IMR-90 (cell line): ENCODE measurements at regions not wholly inside any gene's neighbourhood (a gene's known extent, or its start where the extent isn't known, plus 50 kb on each side); places are given as distances from the start of the nearest gene placed in this dataset.
"Not testable (repeated sequence)": the region's sequence is repeated elsewhere in the genome, so short reads cannot be mapped to it uniquely, and the experiment has no call there.

Experiments
- FOS ChIP-seq: fragments of 150-350 bp; IDR thresholded peaks from 2 replicates; pipeline ENCODE4 v1.6.1; 2016; ENCODE audit warnings: low read depth, low read length
- MAFK ChIP-seq: IDR thresholded peaks from 2 replicates; pipeline ENCODE4 v1.6.1; 2012; ENCODE audit warnings: low read depth, low read length, improper control_type of control experiment
- POLR2A ChIP-seq: IDR thresholded peaks from 2 replicates; pipeline ENCODE4 v1.6.1; 2012; ENCODE audit warnings: mild to moderate bottlenecking, low read depth, low read length
- SMC3 ChIP-seq: fragments of 150-350 bp; IDR thresholded peaks from 2 replicates; pipeline ENCODE4 v1.6.1; 2016; ENCODE audit warnings: low read depth, mild to moderate bottlenecking, antibody characterized with exemption, low read length, moderate library complexity
- TF ChIP-seq, protein P1 (sequence below): conservative IDR thresholded peaks from 2 replicates; pipeline ENCODE4 v1.5.1; 2012; ENCODE audit warnings: mild to moderate bottlenecking, low read depth, low read length, improper control_type of control experiment
- TF ChIP-seq, protein P2 (sequence below): fragments of 150-350 bp; IDR thresholded peaks from 2 replicates; pipeline ENCODE4 v1.6.1; 2017; ENCODE audit warnings: mild to moderate bottlenecking, antibody characterized with exemption, low read length, low read depth

- TF ChIP-seq, protein P1, sequence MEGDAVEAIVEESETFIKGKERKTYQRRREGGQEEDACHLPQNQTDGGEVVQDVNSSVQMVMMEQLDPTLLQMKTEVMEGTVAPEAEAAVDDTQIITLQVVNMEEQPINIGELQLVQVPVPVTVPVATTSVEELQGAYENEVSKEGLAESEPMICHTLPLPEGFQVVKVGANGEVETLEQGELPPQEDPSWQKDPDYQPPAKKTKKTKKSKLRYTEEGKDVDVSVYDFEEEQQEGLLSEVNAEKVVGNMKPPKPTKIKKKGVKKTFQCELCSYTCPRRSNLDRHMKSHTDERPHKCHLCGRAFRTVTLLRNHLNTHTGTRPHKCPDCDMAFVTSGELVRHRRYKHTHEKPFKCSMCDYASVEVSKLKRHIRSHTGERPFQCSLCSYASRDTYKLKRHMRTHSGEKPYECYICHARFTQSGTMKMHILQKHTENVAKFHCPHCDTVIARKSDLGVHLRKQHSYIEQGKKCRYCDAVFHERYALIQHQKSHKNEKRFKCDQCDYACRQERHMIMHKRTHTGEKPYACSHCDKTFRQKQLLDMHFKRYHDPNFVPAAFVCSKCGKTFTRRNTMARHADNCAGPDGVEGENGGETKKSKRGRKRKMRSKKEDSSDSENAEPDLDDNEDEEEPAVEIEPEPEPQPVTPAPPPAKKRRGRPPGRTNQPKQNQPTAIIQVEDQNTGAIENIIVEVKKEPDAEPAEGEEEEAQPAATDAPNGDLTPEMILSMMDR: not testable (repeated sequence)
- not testable (repeated sequence) for TF ChIP-seq POLR2A, MAFK, FOS, SMC3
- TF ChIP-seq, protein P2, sequence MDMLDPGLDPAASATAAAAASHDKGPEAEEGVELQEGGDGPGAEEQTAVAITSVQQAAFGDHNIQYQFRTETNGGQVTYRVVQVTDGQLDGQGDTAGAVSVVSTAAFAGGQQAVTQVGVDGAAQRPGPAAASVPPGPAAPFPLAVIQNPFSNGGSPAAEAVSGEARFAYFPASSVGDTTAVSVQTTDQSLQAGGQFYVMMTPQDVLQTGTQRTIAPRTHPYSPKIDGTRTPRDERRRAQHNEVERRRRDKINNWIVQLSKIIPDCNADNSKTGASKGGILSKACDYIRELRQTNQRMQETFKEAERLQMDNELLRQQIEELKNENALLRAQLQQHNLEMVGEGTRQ: not testable (repeated sequence)
These were observed 164.0 kb upstream of the NPAP1 start for GRCh38 chr15:24511598-24511997.
